GM19372 (cell line): ENCODE measurements at regions not wholly inside any gene's neighbourhood (a gene's known extent, or its start where the extent isn't known, plus 50 kb on each side); places are given as distances from the start of the nearest gene placed in this dataset.
A peak's percentile ranks its signal among the peaks of the same experiment; 100 is the strongest.

Experiments used
- ATAC-seq: cut with Tn5 transposase; IDR thresholded peaks from one replicate; pipeline ENCODE4 v1.9.1; 2021; ENCODE audit warnings: mild to moderate bottlenecking, low read depth, moderate library complexity; ENCODE audit not compliant: unreplicated experiment

GRCh38 chr6:121806116-121806515, 370.7 kb downstream of the GJA1 start:
- no peak for ATAC-seq

- no peak for ATAC-seq
Measured at GRCh38 chr6:121809211-121809610, 373.8 kb downstream of the GJA1 start.

GRCh38 chr6:121810158-121811032, 374.9 kb downstream of the GJA1 start:
- no peak for ATAC-seq

GRCh38 chr6:121811106-121811505, 375.7 kb downstream of the GJA1 start:
- ATAC-seq: no peak

- ATAC-seq: no peak
Measured at GRCh38 chr6:121816361-121816760, 380.9 kb downstream of the GJA1 start.

GRCh38 chr6:121816906-121817540, 381.6 kb downstream of the GJA1 start:
- ATAC-seq: no peak

GRCh38 chr6:121823437-121823851, 388.0 kb downstream of the GJA1 start:
- no peak for ATAC-seq

- no peak for ATAC-seq
Measured at GRCh38 chr6:121826156-121826810, 390.8 kb downstream of the GJA1 start.

GRCh38 chr6:121828146-121828886, 392.9 kb downstream of the GJA1 start:
- ATAC-seq: no peak

- no peak for ATAC-seq
Measured at GRCh38 chr6:121830736-121831135, 395.3 kb downstream of the GJA1 start.

GRCh38 chr6:121835662-121836061, 400.2 kb downstream of the GJA1 start:
- no peak for ATAC-seq

- no peak for ATAC-seq
Measured at GRCh38 chr6:121837545-121838229, 402.2 kb downstream of the GJA1 start.

GRCh38 chr6:121838842-121839241, 403.4 kb downstream of the GJA1 start:
- no peak for ATAC-seq

- no peak for ATAC-seq
Measured at GRCh38 chr6:121839896-121840295, 404.4 kb downstream of the GJA1 start.

GRCh38 chr6:121844898-121845297, 409.5 kb downstream of the GJA1 start:
- no peak for ATAC-seq

GRCh38 chr6:121847806-121848522, 412.5 kb downstream of the GJA1 start:
- ATAC-seq: no peak

- no peak for ATAC-seq
Measured at GRCh38 chr6:121848523-121849255, 413.2 kb downstream of the GJA1 start.

GRCh38 chr6:121849477-121849876, 414.0 kb downstream of the GJA1 start:
- ATAC-seq: peak; percentile 87

- ATAC-seq: no peak
Measured at GRCh38 chr6:121851056-121851455, 415.6 kb downstream of the GJA1 start.
